K562 (cell line): ENCODE measurements at regions not wholly inside any gene's neighbourhood (a gene's known extent, or its start where the extent isn't known, plus 50 kb on each side); places are given as distances from the start of the nearest gene placed in this dataset.

ENCODE experiments used
- ATAC-seq: fragments of 200-7000 bp; cut with Tn5 transposase; 3 replicates; pipeline ENCODE4 v1.9.1; 2020; ENCODE audit warnings: moderate library complexity
- BruUV-seq: library from RNA; stranded (reverse); fragments of 400-500 nt; replicated peaks from 2 replicates; lab custom pipeline; 2021; lab: Mats Ljungman, UMichigan
- CTCF ChIA-PET: fragments of 300-600 bp; formaldehyde crosslinking; extraction: SDS; loops from one replicate; lab custom pipeline; 2021; ENCODE audit warnings: low intra/inter-chr PET ratio; lab: Yijun Ruan, JAX
- POLR2A ChIA-PET: fragments of 300-600, 350-650 bp; sonication (Branson Sonifier 250); formaldehyde crosslinking; extraction: SDS; loops from one replicate; lab custom pipeline; 2021; ENCODE audit warnings: antibody characterized with exemption, inconsistent platforms; lab: Yijun Ruan, JAX
- DNase-seq, 4 experiments: peaks; one replicate each; pipeline versions ENCODE4 v3.0.0 to v3.0.0-alpha.2; 2011 to 2018; ENCODE audit warnings: low spot score in 3 of 4, mixed read lengths in 3 of 4; ENCODE audit errors: extremely low read depth in 1 of 4
- FAIRE-seq: peaks from 2 replicates; lab custom pipeline; 2011; peaks lifted over from hg19 to GRCh38; lab: Jason Lieb, UNC
- H2AFZ ChIP-seq: 2 replicates; pipeline ENCODE4 v1.6.0; 2011; ENCODE audit warnings: low read depth, low read length, control low read depth, inconsistent platforms
- H3K27ac ChIP-seq: fragments of 200-600 bp; 3 replicates; pipeline ENCODE4 v1.8.0; 2011; ENCODE audit warnings: low read depth, mild to moderate bottlenecking, control low read depth, inconsistent platforms, low read length, moderate library complexity, mixed read lengths; ENCODE audit errors: extremely low read depth
- H3K27me3 ChIP-seq, 2 experiments: fragments of 300-600 bp in 1 of 2; 2 replicates in 1 of 2; 3 replicates in 1 of 2; pipeline versions ENCODE4 v1.6.0 to v1.8.0; 2011; ENCODE audit warnings: inconsistent platforms in 2 of 2, low read length in 2 of 2, mild to moderate bottlenecking in 1 of 2, mixed read lengths in 1 of 2, moderate library complexity in 1 of 2; ENCODE audit not compliant: control insufficient read depth in 2 of 2, insufficient read depth in 2 of 2
- H3K36me3 ChIP-seq: fragments of 300-600 bp; 3 replicates; pipeline ENCODE4 v1.8.0; 2011; ENCODE audit warnings: mild to moderate bottlenecking, low read length, inconsistent platforms; ENCODE audit not compliant: control insufficient read depth, insufficient read depth
- H3K4me1 ChIP-seq, 2 experiments: fragments of 200-600 bp in 1 of 2; replicated peaks in 1 of 2; 2 replicates in 1 of 2; 3 replicates in 1 of 2; pipeline versions ENCODE4 v1.5.1 to v1.8.0; 2011; ENCODE audit warnings: inconsistent platforms in 2 of 2, low read length in 2 of 2, mild to moderate bottlenecking in 1 of 2, mixed read lengths in 1 of 2, moderate library complexity in 1 of 2; ENCODE audit not compliant: control insufficient read depth in 2 of 2, insufficient read depth in 2 of 2
- H3K4me2 ChIP-seq: 2 replicates; pipeline ENCODE4 v1.6.1; 2011; ENCODE audit warnings: low read length, control low read depth, inconsistent platforms, mixed read lengths; ENCODE audit not compliant: insufficient read depth
- H3K4me3 ChIP-seq: fragments of 200-600 bp; sonication (generic), shearing (Covaris generic); 2 replicates; pipeline ENCODE4 v1.5.1; 2016; ENCODE audit warnings: control low read depth, inconsistent platforms
- H3K79me2 ChIP-seq: fragments of 200-600 bp; 3 replicates; pipeline ENCODE4 v1.8.0; 2011; ENCODE audit warnings: low read length, inconsistent platforms; ENCODE audit not compliant: control insufficient read depth, insufficient read depth
- H3K9ac ChIP-seq, 2 experiments: 2 replicates each; pipeline versions ENCODE4 v1.6.0 to v1.6.1; 2011; ENCODE audit warnings: low read depth in 2 of 2, low read length in 2 of 2, control low read depth in 1 of 2, inconsistent platforms in 1 of 2, mild to moderate bottlenecking in 1 of 2, mixed read lengths in 1 of 2; ENCODE audit not compliant: insufficient read depth in 1 of 2
- H3K9me1 ChIP-seq: one replicate; pipeline ENCODE4 v1.6.0; 2011; ENCODE audit warnings: inconsistent platforms, mild to moderate bottlenecking, low read length, moderate library complexity; ENCODE audit not compliant: control insufficient read depth, insufficient read depth
- H3K9me3 ChIP-seq: replicated peaks from 2 replicates; pipeline ENCODE4 v1.5.1; 2011; ENCODE audit warnings: low read depth, low read length, inconsistent platforms; ENCODE audit not compliant: control insufficient read depth, insufficient read depth
- H4K20me1 ChIP-seq: replicated peaks from 2 replicates; pipeline ENCODE4 v1.6.1; 2011; ENCODE audit warnings: low read length, inconsistent platforms, mixed read lengths; ENCODE audit not compliant: control insufficient read depth, insufficient read depth
- BCL6 ChIP-seq: fragments of 250-450 bp; sonication (Bioruptor Pico); IDR thresholded peaks from 2 replicates; pipeline ENCODE4 v1.4.0; 2020
- HDGF ChIP-seq: fragments of 450-650 bp; IDR thresholded peaks from 2 replicates; pipeline ENCODE4 v1.6.1; 2016
- JUN ChIP-seq, 2 experiments: sonication (generic) in 1 of 2; formaldehyde crosslinking in 1 of 2; IDR thresholded peaks; 2 replicates each; pipeline versions ENCODE4 v1.6.1 to v1.8.0; 2012 to 2022; ENCODE audit warnings: borderline replicate concordance in 2 of 2, mild to moderate bottlenecking in 2 of 2, improper control_type of control experiment in 1 of 2, low read depth in 1 of 2, low read length in 1 of 2, missing genetic modification reagents in 1 of 2
- KLF6 ChIP-seq: fragments of 250-450 bp; sonication (Bioruptor Pico); IDR thresholded peaks from 2 replicates; pipeline ENCODE4 v1.4.0; 2020; ENCODE audit warnings: mild to moderate bottlenecking, moderate library complexity, borderline replicate concordance
- LARP7 ChIP-seq: fragments of 450-650 bp; IDR thresholded peaks from 2 replicates; pipeline ENCODE4 v1.6.1; 2016
- MITF ChIP-seq: IDR thresholded peaks from 2 replicates; pipeline ENCODE4 v1.6.1; 2014; ENCODE audit warnings: antibody characterized with exemption
- MYBL2 ChIP-seq, 2 experiments: fragments of 450-650 bp in 1 of 2; sonication (generic) in 1 of 2; formaldehyde crosslinking in 1 of 2; IDR thresholded peaks; 2 replicates each; pipeline versions ENCODE4 v1.6.1 to v1.8.1; 2017 to 2022; ENCODE audit warnings: borderline replicate concordance in 1 of 2, inconsistent platforms in 1 of 2, low read depth in 1 of 2, mild to moderate bottlenecking in 1 of 2, missing genetic modification reagents in 1 of 2, moderate library complexity in 1 of 2
- NFE2L1 ChIP-seq: fragments of 450-650 bp; IDR thresholded peaks from 2 replicates; pipeline ENCODE4 v1.6.1; 2016; ENCODE audit warnings: missing genetic modification characterization, low read depth, mild to moderate bottlenecking, missing compliant biosample characterization, moderate library complexity, borderline replicate concordance
- NFXL1 ChIP-seq: fragments of 450-650 bp; formaldehyde crosslinking; IDR thresholded peaks from 2 replicates; pipeline ENCODE4 v1.4.0; 2021; ENCODE audit warnings: mild to moderate bottlenecking
- TAF7 ChIP-seq: fragments of 450-650 bp; IDR thresholded peaks from 2 replicates; pipeline ENCODE4 v1.6.1; 2016; ENCODE audit warnings: missing genetic modification characterization, missing compliant biosample characterization
- TCF3 ChIP-seq: sonication (generic); formaldehyde crosslinking; IDR thresholded peaks from 2 replicates; pipeline ENCODE4 v1.4.0; 2020; ENCODE audit warnings: mild to moderate bottlenecking, missing genetic modification reagents
- TCF7 ChIP-seq: sonication (generic); IDR thresholded peaks from 2 replicates; pipeline ENCODE4 v1.6.1; 2016; ENCODE audit warnings: antibody characterized with exemption, borderline replicate concordance
- WHSC1 ChIP-seq: IDR thresholded peaks from one replicate; pipeline ENCODE4 v1.6.1; 2012; ENCODE audit warnings: low read length, control low read depth, inconsistent platforms
- ZBTB1 ChIP-seq: sonication (generic); formaldehyde crosslinking; IDR thresholded peaks from 2 replicates; pipeline ENCODE4 v1.8.1; 2023; ENCODE audit warnings: missing genetic modification reagents, low read depth, mild to moderate bottlenecking, borderline replicate concordance
- WGBS: fragments of 100-300 bp; shearing (Covaris generic); methylation state at CpG from one replicate; pipeline ENCODE4 v1.1.6; 2016; ENCODE audit warnings: low coverage, mixed read lengths; ENCODE audit not compliant: insufficient coverage; ENCODE audit errors: missing lambda C conversion rate; 5-methylcytosine and 5-hydroxymethylcytosine counted together
- in situ Hi-C: fragments of 300-500 bp; cut with MboI; formaldehyde crosslinking; loops from 4 replicates; pipeline ENCODE4 v1.15.0; 2018; ENCODE audit warnings: inconsistent platforms, mixed read lengths
- intact Hi-C: fragments of 100-400 bp; cut with micrococcal nuclease; formaldehyde crosslinking; loops from 2 replicates; pipeline ENCODE4 v1.14.2; 2022

GRCh38 chr5:116964438-116964837 is 389.8 kb upstream of the SEMA6A start:
- in situ Hi-C loops, result no loop called here
- no peak overlapping the region for H3K9ac ChIP-seq

More at GRCh38 chr5:116964438-116964837, 389.8 kb upstream of the SEMA6A start:
- no peaks in the 10 kb centered on the region for H3K79me2 ChIP-seq
- no peaks in the 10 kb centered on the region for H3K4me1 ChIP-seq
- ATAC-seq, result no peak
- no peak overlapping the region for H2AFZ ChIP-seq
- H3K36me3 ChIP-seq, result no peaks in the 10 kb centered on the region
- H3K9me3 ChIP-seq, result peaks cover 2% of the 10 kb centered on the region; the same call in 1 of the 2 replicates
- CTCF ChIA-PET, result interaction anchor here (0.6 kb wide), 1 partner anchor 1991 kb away, joined by 4 read pairs; no protein-coding TSS in a partner anchor
- H3K27me3 ChIP-seq, result no peaks in the 10 kb centered on the region
- DNase-seq, result no peak
- POLR2A ChIA-PET, result no interaction called here
- WGBS, result 0% methylated on average over 5 of the region's 5 CpGs
- BruUV-seq, result no TSS peak
- H3K4me2 ChIP-seq, result no peak overlapping the region
- no peak for FAIRE-seq
- TF ChIP-seq NFXL1 (CRISPR knock-in tag) (no peak), TCF3 (CRISPR knock-in tag) (no peak), TCF7 (no peak), HDGF (no peak), BCL6 (CRISPR knock-in tag) (no peak), MITF (no peak), KLF6 (no peak), MYBL2 (IDR thresholded peaks at IDR 0.05; ENCODE audit: low read depth) (no peak), MYBL2 (CRISPR knock-in tag; IDR thresholded peaks at IDR 0.05; ENCODE audit: borderline replicate concordance) (no peak), LARP7 (no peak), TAF7 (tag) (no peak), JUN (IDR thresholded peaks at IDR 0.05; ENCODE audit: borderline replicate concordance, low read depth, low read length) (no peak), JUN (CRISPR knock-in tag; IDR thresholded peaks at IDR 0.05; ENCODE audit: borderline replicate concordance) (no peak), ZBTB1 (no peak), WHSC1 (no peak), NFE2L1 (no peak)
- no peak overlapping the region for H3K4me3 ChIP-seq
- intact Hi-C loops, result no loop called here
- H3K9me1 ChIP-seq, result no peaks in the 10 kb centered on the region
- H3K27ac ChIP-seq, result no peak overlapping the region
- no peaks in the 10 kb centered on the region for H4K20me1 ChIP-seq
